ENCODE measurements at regions not wholly inside any gene's neighbourhood (a gene's known extent, or its start where the extent isn't known, plus 50 kb on each side); places are given as distances from the start of the nearest gene placed in this dataset.
"Not testable (repeated sequence)": the region's sequence is repeated elsewhere in the genome, so short reads cannot be mapped to it uniquely, and the experiment has no call there.

- H3K27me3 ChIP-seq (ENCODE audit: control insufficient read depth, insufficient read depth, low read length) = no peaks in the 10 kb centered on the region
- no peak overlapping the region for H3K27ac ChIP-seq (ENCODE audit: low read depth, low read length)
- WGBS (ENCODE audit: insufficient coverage) = 59% methylated on average over 4 of the region's 5 CpGs
These were observed 711.2 kb upstream of the SOX11 start for GRCh38 chr2:4980995-4981394.

GRCh38 chr2:4981802-4982409, 710.3 kb upstream of the SOX11 start:
- no CpG with 5 or more reads among the region's 1 CpG for WGBS (ENCODE audit: insufficient coverage)
- Histone ChIP-seq H3K4me1 (ENCODE audit: control insufficient read depth, insufficient read depth, low read length) (no peaks in the 10 kb centered on the region), H3K4me3 (ENCODE audit: low read depth, low read length) (no peak overlapping the region), H3K27ac (ENCODE audit: low read depth, low read length) (no peak overlapping the region), H3K36me3 (ENCODE audit: control insufficient read depth, insufficient read depth, low read length) (no peaks in the 10 kb centered on the region), H3K9me3 (ENCODE audit: control insufficient read depth, insufficient read depth, low read length) (no peaks in the 10 kb centered on the region), H3K27me3 (ENCODE audit: control insufficient read depth, insufficient read depth, low read length) (no peaks in the 10 kb centered on the region)
- no peak for DNase-seq (ENCODE audit: low read depth in 4 of 6, low spot score in 6 of 6)

More at GRCh38 chr2:4980995-4981394, 711.2 kb upstream of the SOX11 start:
- Histone ChIP-seq H3K9me3 (ENCODE audit: control insufficient read depth, insufficient read depth, low read length) (no peaks in the 10 kb centered on the region), H3K36me3 (ENCODE audit: control insufficient read depth, insufficient read depth, low read length) (no peaks in the 10 kb centered on the region), H3K4me3 (ENCODE audit: low read depth, low read length) (no peak overlapping the region), H3K4me1 (ENCODE audit: control insufficient read depth, insufficient read depth, low read length) (no peaks in the 10 kb centered on the region)
- no peak for DNase-seq (ENCODE audit: low read depth in 4 of 6, low spot score in 6 of 6)

GRCh38 chr2:4988444-4988843, 703.7 kb upstream of the SOX11 start:
- not testable (repeated sequence) for H3K4me3 ChIP-seq (ENCODE audit: low read depth, low read length); H3K36me3 ChIP-seq (ENCODE audit: control insufficient read depth, insufficient read depth, low read length); H3K4me1 ChIP-seq (ENCODE audit: control insufficient read depth, insufficient read depth, low read length); DNase-seq (ENCODE audit: low read depth in 4 of 6, low spot score in 6 of 6); H3K9me3 ChIP-seq (ENCODE audit: control insufficient read depth, insufficient read depth, low read length); H3K27ac ChIP-seq (ENCODE audit: low read depth, low read length); H3K27me3 ChIP-seq (ENCODE audit: control insufficient read depth, insufficient read depth, low read length)
- 78% methylated on average over 4 of the region's 5 CpGs for WGBS (ENCODE audit: insufficient coverage)

GRCh38 chr2:4992226-4992625, 700.0 kb upstream of the SOX11 start:
- Histone ChIP-seq H3K27ac (ENCODE audit: low read depth, low read length) (no peak overlapping the region), H3K36me3 (ENCODE audit: control insufficient read depth, insufficient read depth, low read length) (no peaks in the 10 kb centered on the region), H3K4me3 (ENCODE audit: low read depth, low read length) (no peak overlapping the region), H3K4me1 (ENCODE audit: control insufficient read depth, insufficient read depth, low read length) (peaks cover 6% of the 10 kb centered on the region), H3K9me3 (ENCODE audit: control insufficient read depth, insufficient read depth, low read length) (no peaks in the 10 kb centered on the region), H3K27me3 (ENCODE audit: control insufficient read depth, insufficient read depth, low read length) (no peaks in the 10 kb centered on the region)
- DNase-seq (ENCODE audit: low read depth in 4 of 6, low spot score in 6 of 6) = peak in 2 of 6 donors; percentile 11 to 71
- WGBS (ENCODE audit: insufficient coverage) = 83% methylated on average over 1 of the region's 4 CpGs

GRCh38 chr2:4995466-4995865, 696.7 kb upstream of the SOX11 start:
- Histone ChIP-seq H3K27ac (ENCODE audit: low read depth, low read length) (no peak overlapping the region), H3K4me1 (ENCODE audit: control insufficient read depth, insufficient read depth, low read length) (no peaks in the 10 kb centered on the region), H3K4me3 (ENCODE audit: low read depth, low read length) (no peak overlapping the region), H3K27me3 (ENCODE audit: control insufficient read depth, insufficient read depth, low read length) (no peaks in the 10 kb centered on the region), H3K36me3 (ENCODE audit: control insufficient read depth, insufficient read depth, low read length) (no peaks in the 10 kb centered on the region), H3K9me3 (ENCODE audit: control insufficient read depth, insufficient read depth, low read length) (no peaks in the 10 kb centered on the region)
- DNase-seq (ENCODE audit: low read depth in 4 of 6, low spot score in 6 of 6) = no peak
- WGBS (ENCODE audit: insufficient coverage) = 100% methylated on average over 1 of the region's 5 CpGs

- DNase-seq (ENCODE audit: low read depth in 4 of 6, low spot score in 6 of 6) = no peak
These were observed 684.6 kb upstream of the SOX11 start for GRCh38 chr2:5007596-5007995.

GRCh38 chr2:5019324-5019723, 672.9 kb upstream of the SOX11 start:
- Histone ChIP-seq H3K27me3 (ENCODE audit: control insufficient read depth, insufficient read depth, low read length) (no peaks in the 10 kb centered on the region), H3K4me3 (ENCODE audit: low read depth, low read length) (no peak overlapping the region), H3K27ac (ENCODE audit: low read depth, low read length) (no peak overlapping the region), H3K4me1 (ENCODE audit: control insufficient read depth, insufficient read depth, low read length) (no peaks in the 10 kb centered on the region), H3K36me3 (ENCODE audit: control insufficient read depth, insufficient read depth, low read length) (no peaks in the 10 kb centered on the region), H3K9me3 (ENCODE audit: control insufficient read depth, insufficient read depth, low read length) (peaks cover 2% of the 10 kb centered on the region)
- no CpG with 5 or more reads among the region's 5 CpGs for WGBS (ENCODE audit: insufficient coverage)
- DNase-seq (ENCODE audit: low read depth in 4 of 6, low spot score in 6 of 6) = no peak

More at GRCh38 chr2:5007596-5007995, 684.6 kb upstream of the SOX11 start:
- Histone ChIP-seq H3K27ac (ENCODE audit: low read depth, low read length) (no peak overlapping the region), H3K9me3 (ENCODE audit: control insufficient read depth, insufficient read depth, low read length) (no peaks in the 10 kb centered on the region), H3K27me3 (ENCODE audit: control insufficient read depth, insufficient read depth, low read length) (no peaks in the 10 kb centered on the region), H3K4me3 (ENCODE audit: low read depth, low read length) (no peak overlapping the region), H3K36me3 (ENCODE audit: control insufficient read depth, insufficient read depth, low read length) (no peaks in the 10 kb centered on the region), H3K4me1 (ENCODE audit: control insufficient read depth, insufficient read depth, low read length) (no peaks in the 10 kb centered on the region)
- no CpG with 5 or more reads among the region's 5 CpGs for WGBS (ENCODE audit: insufficient coverage)

GRCh38 chr2:5020116-5020875, 671.9 kb upstream of the SOX11 start:
- 83% methylated on average over 1 of the region's 8 CpGs for WGBS (ENCODE audit: insufficient coverage)
- DNase-seq (ENCODE audit: low read depth in 4 of 6, low spot score in 6 of 6) = peak in 2 of 6 donors; percentile 49 to 75

GRCh38 chr2:5021136-5021535, 671.0 kb upstream of the SOX11 start:
- DNase-seq (ENCODE audit: low read depth in 4 of 6, low spot score in 6 of 6) = peak in 1 of 6 donors; percentile 48
- no peak overlapping the region for H3K27ac ChIP-seq (ENCODE audit: low read depth, low read length)
- H3K9me3 ChIP-seq (ENCODE audit: control insufficient read depth, insufficient read depth, low read length) = peaks cover 2% of the 10 kb centered on the region
- no peaks in the 10 kb centered on the region for H3K4me1 ChIP-seq (ENCODE audit: control insufficient read depth, insufficient read depth, low read length)
- WGBS (ENCODE audit: insufficient coverage) = 60% methylated on average over 1 of the region's 2 CpGs
- H3K4me3 ChIP-seq (ENCODE audit: low read depth, low read length) = no peak overlapping the region
- H3K36me3 ChIP-seq (ENCODE audit: control insufficient read depth, insufficient read depth, low read length) = no peaks in the 10 kb centered on the region
- H3K27me3 ChIP-seq (ENCODE audit: control insufficient read depth, insufficient read depth, low read length) = no peaks in the 10 kb centered on the region

More at GRCh38 chr2:5020116-5020875, 671.9 kb upstream of the SOX11 start:
- Histone ChIP-seq H3K36me3 (ENCODE audit: control insufficient read depth, insufficient read depth, low read length) (no peaks in the 10 kb centered on the region), H3K9me3 (ENCODE audit: control insufficient read depth, insufficient read depth, low read length) (peaks cover 2% of the 10 kb centered on the region), H3K27ac (ENCODE audit: low read depth, low read length) (no peak overlapping the region), H3K4me3 (ENCODE audit: low read depth, low read length) (no peak overlapping the region), H3K4me1 (ENCODE audit: control insufficient read depth, insufficient read depth, low read length) (no peaks in the 10 kb centered on the region), H3K27me3 (ENCODE audit: control insufficient read depth, insufficient read depth, low read length) (no peaks in the 10 kb centered on the region)

GRCh38 chr2:5022061-5022460, 670.1 kb upstream of the SOX11 start:
- 97% methylated on average over 3 of the region's 3 CpGs for WGBS (ENCODE audit: insufficient coverage)
- Histone ChIP-seq H3K4me3 (ENCODE audit: low read depth, low read length) (no peak overlapping the region), H3K4me1 (ENCODE audit: control insufficient read depth, insufficient read depth, low read length) (no peaks in the 10 kb centered on the region), H3K27ac (ENCODE audit: low read depth, low read length) (no peak overlapping the region), H3K36me3 (ENCODE audit: control insufficient read depth, insufficient read depth, low read length) (no peaks in the 10 kb centered on the region), H3K27me3 (ENCODE audit: control insufficient read depth, insufficient read depth, low read length) (no peaks in the 10 kb centered on the region), H3K9me3 (ENCODE audit: control insufficient read depth, insufficient read depth, low read length) (peaks cover 2% of the 10 kb centered on the region)
- DNase-seq (ENCODE audit: low read depth in 4 of 6, low spot score in 6 of 6) = no peak
